HCT116 (cell line): ENCODE measurements at regions not wholly inside any gene's neighbourhood (a gene's known extent, or its start where the extent isn't known, plus 50 kb on each side); places are given as distances from the start of the nearest gene placed in this dataset.

ENCODE experiments used
- ATAC-seq: fragments of 200-7000 bp; cut with Tn5 transposase; 2 replicates; pipeline ENCODE4 v1.9.1; 2020; ENCODE audit warnings: mild to moderate bottlenecking, moderate library complexity
- BruUV-seq: library from RNA; stranded (reverse); fragments of 400-500 nt; replicated peaks from 2 replicates; lab custom pipeline; 2021; lab: Mats Ljungman, UMichigan
- CTCF ChIA-PET: fragments of 300-600 bp; sonication (Branson Sonifier 250); formaldehyde crosslinking; loops from one replicate; lab custom pipeline; 2021; ENCODE audit warnings: antibody characterized with exemption; lab: Charles Lee
- POLR2A ChIA-PET: fragments of 300-600, 350-600 bp; sonication (Branson Sonifier 250); formaldehyde crosslinking; loops from one replicate; lab custom pipeline; 2021; ENCODE audit warnings: antibody characterized with exemption; lab: Charles Lee
- RAD21 ChIA-PET, 2 experiments: fragments of 300-600 bp; sonication (Branson Sonifier 250); formaldehyde crosslinking; loops; one replicate each; lab custom pipeline; 2023; ENCODE audit warnings: low total read pairs in 2 of 2; ENCODE audit not compliant: uncharacterized antibody in 2 of 2, unreplicated experiment in 2 of 2, low non-redundant PET in 1 of 2; lab: Charles Lee
- DNase-seq: peaks from one replicate; pipeline ENCODE4 v3.0.0-alpha.2; 2010; ENCODE audit warnings: low read depth, low spot score
- H2AFZ ChIP-seq: fragments of 200-600 bp; shearing (Covaris generic), sonication (generic); 2 replicates; pipeline ENCODE4 v1.6.1; 2017; ENCODE audit warnings: low read depth, mixed run types, mixed read lengths, antibody characterized with exemption, low read length; ENCODE audit not compliant: poor library complexity, severe bottlenecking
- H3K27ac ChIP-seq: 2 replicates; pipeline ENCODE4 v1.5.1; 2012; ENCODE audit warnings: low read depth, low read length
- H3K27me3 ChIP-seq: fragments of 200-600 bp; sonication (generic); 2 replicates; pipeline ENCODE4 v1.6.1; 2016; ENCODE audit warnings: mixed run types, low read length, mixed read lengths; ENCODE audit not compliant: insufficient read depth
- H3K36me3 ChIP-seq, 2 experiments: fragments of 200-500 bp in 1 of 2; fragments of 200-600 bp in 1 of 2; sonication (Bioruptor generic) in 1 of 2; sonication (generic) in 1 of 2; 2 replicates each; pipeline versions ENCODE4 v1.5.1 to v1.6.1; 2014 to 2016; ENCODE audit warnings: low read length in 2 of 2, inconsistent platforms in 1 of 2, mixed read lengths in 1 of 2, mixed run types in 1 of 2; ENCODE audit not compliant: insufficient read depth in 2 of 2, control insufficient read depth in 1 of 2
- H3K4me1 ChIP-seq, 2 experiments: fragments of 200-600 bp in 1 of 2; sonication (generic) in 1 of 2; 2 replicates each; pipeline versions ENCODE4 v1.5.1 to v1.6.1; 2012 to 2017; ENCODE audit warnings: low read length in 2 of 2, inconsistent platforms in 1 of 2, mild to moderate bottlenecking in 1 of 2, mixed read lengths in 1 of 2, mixed run types in 1 of 2, moderate library complexity in 1 of 2; ENCODE audit not compliant: insufficient read depth in 2 of 2, control insufficient read depth in 1 of 2
- H3K4me2 ChIP-seq: fragments of 200-600 bp; sonication (generic); 2 replicates; pipeline ENCODE4 v1.6.1; 2017; ENCODE audit warnings: mixed run types, low read length, mixed read lengths
- H3K4me3 ChIP-seq, 2 experiments: fragments of 200-600 bp in 1 of 2; sonication (generic) in 1 of 2; replicated peaks in 1 of 2; 2 replicates each; pipeline ENCODE4 v1.5.1; 2011 to 2016; ENCODE audit warnings: low read length in 2 of 2, control low read depth in 1 of 2, low read depth in 1 of 2, mild to moderate bottlenecking in 1 of 2, mixed read lengths in 1 of 2, mixed run types in 1 of 2
- H3K79me2 ChIP-seq: fragments of 200-600 bp; sonication (generic); 2 replicates; pipeline ENCODE4 v1.6.1; 2017; ENCODE audit warnings: mild to moderate bottlenecking, mixed run types, low read length, moderate library complexity, mixed read lengths; ENCODE audit not compliant: insufficient read depth
- H3K9ac ChIP-seq: fragments of 200-600 bp; sonication (generic); 2 replicates; pipeline ENCODE4 v1.6.1; 2016; ENCODE audit warnings: low read length, mixed read lengths
- H3K9me2 ChIP-seq: fragments of 200-600 bp; sonication (generic), shearing (Covaris generic); 2 replicates; pipeline ENCODE4 v1.6.1; 2017; ENCODE audit warnings: mixed run types, mild to moderate bottlenecking, moderate library complexity; ENCODE audit not compliant: insufficient read depth
- H3K9me3 ChIP-seq, 2 experiments: fragments of 200-500 bp in 1 of 2; fragments of 200-600 bp in 1 of 2; sonication (Bioruptor generic) in 1 of 2; sonication (generic) in 1 of 2; 2 replicates each; pipeline ENCODE4 v1.6.1; 2014 to 2017; ENCODE audit warnings: low read length in 2 of 2, mixed read lengths in 2 of 2, inconsistent platforms in 1 of 2, low read depth in 1 of 2, mild to moderate bottlenecking in 1 of 2, mixed run types in 1 of 2, moderate library complexity in 1 of 2; ENCODE audit not compliant: control insufficient read depth in 1 of 2, insufficient read depth in 1 of 2
- H4K20me1 ChIP-seq: fragments of 200-600 bp; sonication (generic), shearing (Covaris generic); 2 replicates; pipeline ENCODE4 v1.6.1; 2017; ENCODE audit warnings: mixed run types, mild to moderate bottlenecking, moderate library complexity; ENCODE audit not compliant: insufficient read depth
- CBX3 ChIP-seq: IDR thresholded peaks from 2 replicates; pipeline ENCODE4 v1.6.1; 2012; ENCODE audit warnings: low read depth
- CEBPB ChIP-seq: IDR thresholded peaks from 2 replicates; pipeline ENCODE4 v1.6.1; 2012; ENCODE audit warnings: low read depth
- EZH2phosphoT487 ChIP-seq: fragments of 200-600 bp; IDR thresholded peaks from 2 replicates; pipeline ENCODE4 v1.6.1; 2018; ENCODE audit warnings: antibody characterized with exemption, borderline replicate concordance
- MAX ChIP-seq: IDR thresholded peaks from 2 replicates; pipeline ENCODE4 v1.6.1; 2012
- REST ChIP-seq: IDR thresholded peaks from 2 replicates; pipeline ENCODE4 v1.6.1; 2012; ENCODE audit warnings: low read depth
- SIN3A ChIP-seq: IDR thresholded peaks from 2 replicates; pipeline ENCODE4 v1.6.1; 2012; ENCODE audit warnings: low read depth
- TCF7L2 ChIP-seq: IDR thresholded peaks from 2 replicates; pipeline ENCODE4 v1.7.0; 2011; ENCODE audit warnings: borderline replicate concordance, inconsistent platforms; ENCODE audit not compliant: insufficient read depth, insufficient read length; ENCODE audit errors: extremely low read depth
- YY1 ChIP-seq: IDR thresholded peaks from 2 replicates; pipeline ENCODE4 v1.6.1; 2011; ENCODE audit warnings: low read length, low read depth, moderate library complexity, mild to moderate bottlenecking; ENCODE audit not compliant: insufficient replicate concordance; ENCODE audit errors: extremely low read depth
- intact Hi-C: fragments of 100-400 bp; cut with micrococcal nuclease; formaldehyde crosslinking; loops from 2 replicates; pipeline ENCODE4 v1.10.0; 2022
- TF ChIP-seq, protein P1 (sequence below): IDR thresholded peaks from 2 replicates; pipeline ENCODE4 v1.6.1; 2012
- TF ChIP-seq, protein P2 (sequence below), 3 experiments: fragments of 200-600 bp in 1 of 3; sonication (generic) in 1 of 3; IDR thresholded peaks in 2 of 3; conservative IDR thresholded peaks in 1 of 3; 2 replicates each; pipeline ENCODE4 v1.5.1; 2012 to 2017; ENCODE audit warnings: low read depth in 2 of 3, low read length in 2 of 3, antibody characterized with exemption in 1 of 3, borderline replicate concordance in 1 of 3, control low read depth in 1 of 3, mild to moderate bottlenecking in 1 of 3, mixed read lengths in 1 of 3, mixed run types in 1 of 3, moderate library complexity in 1 of 3; ENCODE audit not compliant: insufficient read depth in 1 of 3

DNA sequence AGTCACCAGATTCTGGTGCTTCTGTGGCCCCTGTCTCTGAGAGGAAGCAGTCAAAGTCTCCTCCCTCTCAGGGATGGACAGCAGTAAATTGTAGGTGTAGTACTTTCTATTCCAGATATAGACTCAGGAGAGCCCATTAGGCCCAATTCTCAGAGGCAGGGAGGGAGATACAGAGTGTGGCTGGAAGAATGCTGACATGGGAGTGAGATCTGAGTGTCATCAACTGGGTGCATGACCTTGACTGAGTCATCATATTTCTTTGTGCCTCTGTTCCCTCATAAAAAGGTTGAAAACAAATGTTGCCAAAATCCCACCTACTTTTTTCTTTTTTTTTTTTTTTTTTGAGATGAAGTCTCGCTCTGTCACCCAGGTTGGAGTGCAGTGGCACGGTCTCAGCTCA is 506.1 kb downstream of the BCL11A start:
- intact Hi-C loops: no loop called here
- Histone ChIP-seq H3K9ac (no peak overlapping the region), H2AFZ (no peak overlapping the region), H3K9me3 (no peaks in the 10 kb centered on the region), H3K27ac (no peak overlapping the region), H3K4me2 (no peak overlapping the region), H3K79me2 (no peaks in the 10 kb centered on the region), H3K9me2 (no peaks in the 10 kb centered on the region), H4K20me1 (no peaks in the 10 kb centered on the region), H3K36me3 (no peaks in the 10 kb centered on the region), H3K27me3 (no peaks in the 10 kb centered on the region), H3K4me1 (no peaks in the 10 kb centered on the region), H3K4me3 (no peak overlapping the region)
- TF ChIP-seq, protein P1, sequence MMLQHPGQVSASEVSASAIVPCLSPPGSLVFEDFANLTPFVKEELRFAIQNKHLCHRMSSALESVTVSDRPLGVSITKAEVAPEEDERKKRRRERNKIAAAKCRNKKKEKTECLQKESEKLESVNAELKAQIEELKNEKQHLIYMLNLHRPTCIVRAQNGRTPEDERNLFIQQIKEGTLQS: no peak
- TF ChIP-seq CBX3 (no peak), CEBPB (no peak), YY1 (no peak), TCF7L2 (no peak), SIN3A (no peak), MAX (no peak), REST (no peak), EZH2phosphoT487 (no peak)
- TF ChIP-seq, protein P2, sequence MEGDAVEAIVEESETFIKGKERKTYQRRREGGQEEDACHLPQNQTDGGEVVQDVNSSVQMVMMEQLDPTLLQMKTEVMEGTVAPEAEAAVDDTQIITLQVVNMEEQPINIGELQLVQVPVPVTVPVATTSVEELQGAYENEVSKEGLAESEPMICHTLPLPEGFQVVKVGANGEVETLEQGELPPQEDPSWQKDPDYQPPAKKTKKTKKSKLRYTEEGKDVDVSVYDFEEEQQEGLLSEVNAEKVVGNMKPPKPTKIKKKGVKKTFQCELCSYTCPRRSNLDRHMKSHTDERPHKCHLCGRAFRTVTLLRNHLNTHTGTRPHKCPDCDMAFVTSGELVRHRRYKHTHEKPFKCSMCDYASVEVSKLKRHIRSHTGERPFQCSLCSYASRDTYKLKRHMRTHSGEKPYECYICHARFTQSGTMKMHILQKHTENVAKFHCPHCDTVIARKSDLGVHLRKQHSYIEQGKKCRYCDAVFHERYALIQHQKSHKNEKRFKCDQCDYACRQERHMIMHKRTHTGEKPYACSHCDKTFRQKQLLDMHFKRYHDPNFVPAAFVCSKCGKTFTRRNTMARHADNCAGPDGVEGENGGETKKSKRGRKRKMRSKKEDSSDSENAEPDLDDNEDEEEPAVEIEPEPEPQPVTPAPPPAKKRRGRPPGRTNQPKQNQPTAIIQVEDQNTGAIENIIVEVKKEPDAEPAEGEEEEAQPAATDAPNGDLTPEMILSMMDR (IDR thresholded peaks at IDR 0.05 in 2 of 3, conservative IDR thresholded peaks at IDR 0.05 in 1 of 3; ENCODE audit: borderline replicate concordance in 1 of 3, insufficient read depth in 1 of 3, low read depth in 2 of 3, low read length in 2 of 3): no peak
- POLR2A ChIA-PET: no interaction called here
- no peak for DNase-seq
- RAD21 ChIA-PET: no interaction called here
- ATAC-seq: no peak
- no TSS peak for BruUV-seq
- CTCF ChIA-PET: no interaction called here
